A673 (cell line): ENCODE measurements at regions not wholly inside any gene's neighbourhood (a gene's known extent, or its start where the extent isn't known, plus 50 kb on each side); places are given as distances from the start of the nearest gene placed in this dataset.

ENCODE experiments used
- EZH2 ChIP-seq: fragments of 200-600 bp; sonication (generic); IDR thresholded peaks from 2 replicates; pipeline ENCODE4 v1.6.1; 2017; ENCODE audit warnings: borderline replicate concordance, low read depth, mild to moderate bottlenecking, mixed read lengths, antibody characterized with exemption, low read length; ENCODE audit not compliant: poor library complexity, severe bottlenecking
- TF ChIP-seq, protein P1 (sequence below): fragments of 300-800, 200-600 bp; sonication (generic); conservative IDR thresholded peaks from 2 replicates; pipeline ENCODE4 v1.5.1; 2017; ENCODE audit warnings: low read depth, mild to moderate bottlenecking, antibody characterized with exemption, low read length, moderate library complexity, mixed read lengths

DNA sequence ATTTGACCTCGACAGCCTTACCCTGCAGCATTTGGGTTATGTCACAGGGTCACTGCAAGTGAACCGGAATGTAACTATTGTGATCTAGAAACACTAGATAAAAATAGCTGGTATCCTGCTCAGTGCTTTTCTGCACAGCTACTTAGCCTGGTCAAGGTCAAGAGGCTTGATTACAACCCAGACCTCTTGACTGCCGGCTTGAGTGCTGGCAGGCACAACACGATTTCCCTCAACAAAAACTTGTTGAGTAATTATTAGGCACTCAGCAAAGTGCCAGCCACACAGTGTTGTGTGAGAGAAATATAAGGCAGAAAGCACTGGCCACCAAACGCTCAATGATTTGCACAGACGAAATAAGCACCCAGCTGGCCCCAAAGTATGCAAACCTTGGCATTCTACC is 156.7 kb downstream of the NUAK1 start:
- TF ChIP-seq, protein P1, sequence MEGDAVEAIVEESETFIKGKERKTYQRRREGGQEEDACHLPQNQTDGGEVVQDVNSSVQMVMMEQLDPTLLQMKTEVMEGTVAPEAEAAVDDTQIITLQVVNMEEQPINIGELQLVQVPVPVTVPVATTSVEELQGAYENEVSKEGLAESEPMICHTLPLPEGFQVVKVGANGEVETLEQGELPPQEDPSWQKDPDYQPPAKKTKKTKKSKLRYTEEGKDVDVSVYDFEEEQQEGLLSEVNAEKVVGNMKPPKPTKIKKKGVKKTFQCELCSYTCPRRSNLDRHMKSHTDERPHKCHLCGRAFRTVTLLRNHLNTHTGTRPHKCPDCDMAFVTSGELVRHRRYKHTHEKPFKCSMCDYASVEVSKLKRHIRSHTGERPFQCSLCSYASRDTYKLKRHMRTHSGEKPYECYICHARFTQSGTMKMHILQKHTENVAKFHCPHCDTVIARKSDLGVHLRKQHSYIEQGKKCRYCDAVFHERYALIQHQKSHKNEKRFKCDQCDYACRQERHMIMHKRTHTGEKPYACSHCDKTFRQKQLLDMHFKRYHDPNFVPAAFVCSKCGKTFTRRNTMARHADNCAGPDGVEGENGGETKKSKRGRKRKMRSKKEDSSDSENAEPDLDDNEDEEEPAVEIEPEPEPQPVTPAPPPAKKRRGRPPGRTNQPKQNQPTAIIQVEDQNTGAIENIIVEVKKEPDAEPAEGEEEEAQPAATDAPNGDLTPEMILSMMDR = no peak
- no peak for TF ChIP-seq EZH2
